ENCODE measurements at regions not wholly inside any gene's neighbourhood (a gene's known extent, or its start where the extent isn't known, plus 50 kb on each side); places are given as distances from the start of the nearest gene placed in this dataset.

GRCh38 chr5:133753856-133754255 lies 141.5 kb upstream of the FSTL4 start:
- no peak overlapping the region for H2BK15ac ChIP-seq (ENCODE audit: low read length)
- no peaks in the 10 kb centered on the region for H3K79me2 ChIP-seq (ENCODE audit: control insufficient read depth in 1 of 2, insufficient read depth in 2 of 2, low read length in 2 of 2)
- H3K9ac ChIP-seq (replicated peaks in 1 of 4; ENCODE audit: extremely low read depth in 1 of 4, low read depth in 3 of 4, low read length in 3 of 4) = no peak overlapping the region
- H2BK20ac ChIP-seq (ENCODE audit: low read length) = no peak overlapping the region
- H3K23me2 ChIP-seq (ENCODE audit: low read depth, low read length) = no peaks in the 10 kb centered on the region
- H3K4me1 ChIP-seq (replicated peaks in 1 of 4; ENCODE audit: control insufficient read depth in 3 of 4, insufficient read depth in 4 of 4, low read length in 3 of 4) = no peaks in the 10 kb centered on the region
- no peak overlapping the region for H4K5ac ChIP-seq (ENCODE audit: insufficient read length, low read depth, low read length)
- no peak overlapping the region for H3K27ac ChIP-seq (ENCODE audit: low read depth, low read length)
- FAIRE-seq (no peak), DNase-seq (ENCODE audit: low read depth in 1 of 2, low spot score in 2 of 2) (no peak)
- H3K79me1 ChIP-seq (ENCODE audit: low read depth, low read length) = no peaks in the 10 kb centered on the region
- no peak overlapping the region for H2BK5ac ChIP-seq (ENCODE audit: low read depth, low read length)
- no peak overlapping the region for H2AK5ac ChIP-seq (ENCODE audit: low read depth, low read length)
- ChIA-PET CTCF (ENCODE audit: partially characterized antibody) (interaction anchor here (0.6 to 7.7 kb wide), 26 partner anchors 10 to 524 kb away, joined by 3 to 63 read pairs (median 6); no protein-coding TSS in a partner anchor), POLR2A (ENCODE audit: partially characterized antibody) (no interaction called here)
- no peak overlapping the region for H3K23ac ChIP-seq (ENCODE audit: insufficient read length)
- no peaks in the 10 kb centered on the region for H3K9me3 ChIP-seq (ENCODE audit: insufficient read depth in 2 of 2, low read depth in 1 of 2, low read length in 1 of 2)
- peaks cover 0 to 6% (median 0%) of the 10 kb centered on the region in 4 experiments; a peak in 3 of 7 replicates for H3K27me3 ChIP-seq (replicated peaks in 1 of 4; ENCODE audit: control insufficient read depth in 3 of 4, extremely low read depth in 1 of 4, insufficient read depth in 3 of 4, low read length in 3 of 4)
- no peaks in the 10 kb centered on the region for H3K36me3 ChIP-seq (ENCODE audit: control insufficient read depth in 2 of 4, insufficient read depth in 4 of 4, low read length in 3 of 4)
- H3K14ac ChIP-seq (ENCODE audit: insufficient read length) = no peak overlapping the region
- H2BK12ac ChIP-seq (ENCODE audit: low read depth, low read length) = no peak overlapping the region
- no peak overlapping the region for H3K4me2 ChIP-seq (ENCODE audit: insufficient read depth in 1 of 2, low read depth in 2 of 2, low read length in 2 of 2)
- no peak overlapping the region for H2BK120ac ChIP-seq (replicated peaks; ENCODE audit: low read depth, low read length)
- no peak overlapping the region for H3K56ac ChIP-seq (replicated peaks; ENCODE audit: insufficient read length, low read depth, low read length)
- 82% methylated on average over 3 of the region's 3 CpGs; no CpG with 5 or more reads in 1 of the 2 experiments for WGBS, 2 experiments (ENCODE audit: extremely low coverage in 1 of 2, insufficient coverage in 1 of 2, insufficient read length in 1 of 2, insufficient replicate concordance in 2 of 2, low coverage in 1 of 2, low lambda C conversion rate in 2 of 2, missing lambda C conversion rate in 1 of 2)
- no peak overlapping the region for H4K8ac ChIP-seq (ENCODE audit: extremely low read depth, insufficient read depth, low read length)
- H3K18ac ChIP-seq (ENCODE audit: extremely low read depth, low read length) = no peak overlapping the region
- H4K91ac ChIP-seq (replicated peaks; ENCODE audit: insufficient read length, low read length) = no peak overlapping the region
- H4K20me1 ChIP-seq (replicated peaks in 1 of 2; ENCODE audit: control insufficient read depth in 1 of 2, insufficient read depth in 2 of 2, low read length in 2 of 2) = no peaks in the 10 kb centered on the region
- H2AFZ ChIP-seq (ENCODE audit: low read length) = no peak overlapping the region
- no peak overlapping the region for H3K4ac ChIP-seq (replicated peaks; ENCODE audit: insufficient read length, low read depth, low read length)
- no peak overlapping the region for H3K4me3 ChIP-seq (ENCODE audit: extremely low read depth in 1 of 4, insufficient read depth in 2 of 4, low read depth in 3 of 4, low read length in 4 of 4)
- TF ChIP-seq JUN (IDR thresholded peaks at IDR 0.05; ENCODE audit: low read depth, low read length) (no peak), MAFK (IDR thresholded peaks at IDR 0.05; ENCODE audit: low read depth, low read length) (no peak), MAX (IDR thresholded peaks at IDR 0.05) (no peak), RNF2 (IDR thresholded peaks at IDR 0.05; ENCODE audit: borderline replicate concordance, low read depth, low read length, missing control alignments, poor library complexity, severe bottlenecking) (no peak), TEAD4 (IDR thresholded peaks at IDR 0.05; ENCODE audit: low read depth, low read length) (no peak), FOSL1 (IDR thresholded peaks at IDR 0.05; ENCODE audit: insufficient read depth, low read depth, low read length) (no peak), SRF (IDR thresholded peaks at IDR 0.05; ENCODE audit: low read depth, low read length) (no peak), POLR2A (IDR thresholded peaks at IDR 0.05; ENCODE audit: control extremely low read depth in 1 of 2, low read depth in 2 of 2, low read length in 2 of 2) (no peak), SAP30 (IDR thresholded peaks at IDR 0.05; ENCODE audit: insufficient read depth, insufficient replicate concordance, low read length) (no peak), SUZ12 (IDR thresholded peaks at IDR 0.05; ENCODE audit: low read length) (no peak), SIRT6 (IDR thresholded peaks at IDR 0.05; ENCODE audit: low read length) (no peak), CTCF (IDR thresholded peaks at IDR 0.05; ENCODE audit: control extremely low read depth in 1 of 3, insufficient read depth in 1 of 3, low read depth in 1 of 3, low read length in 3 of 3) (no peak)
